GM23248 (cell line): ENCODE measurements at regions not wholly inside any gene's neighbourhood (a gene's known extent, or its start where the extent isn't known, plus 50 kb on each side); places are given as distances from the start of the nearest gene placed in this dataset.

ENCODE experiments used
- DNase-seq: peaks from one replicate; pipeline ENCODE4 v3.0.0-alpha.2; 2015
- H2AFZ ChIP-seq: fragments of 200-600 bp; sonication (generic); 2 replicates; pipeline ENCODE4 v1.6.1; 2016; ENCODE audit warnings: antibody characterized with exemption
- H3F3A ChIP-seq: fragments of 200-600 bp; sonication (generic); 2 replicates; pipeline ENCODE4 v1.6.1; 2016; ENCODE audit warnings: mild to moderate bottlenecking, antibody characterized with exemption, mixed run types; ENCODE audit not compliant: insufficient read depth
- H3K27ac ChIP-seq: fragments of 200-600 bp; sonication (generic); 2 replicates; pipeline ENCODE4 v1.5.1; 2016; ENCODE audit warnings: mild to moderate bottlenecking
- H3K27me3 ChIP-seq: fragments of 200-600 bp; sonication (generic); replicated peaks from 2 replicates; pipeline ENCODE4 v1.6.1; 2016; ENCODE audit warnings: mild to moderate bottlenecking; ENCODE audit not compliant: insufficient read depth
- H3K36me3 ChIP-seq: fragments of 200-600 bp; sonication (generic); 2 replicates; pipeline ENCODE4 v1.6.1; 2016; ENCODE audit warnings: low read depth, mild to moderate bottlenecking
- H3K4me1 ChIP-seq: fragments of 200-600 bp; sonication (generic); 2 replicates; pipeline ENCODE4 v1.6.1; 2016; ENCODE audit warnings: mild to moderate bottlenecking; ENCODE audit not compliant: insufficient read depth
- H3K4me2 ChIP-seq: fragments of 200-600 bp; sonication (generic); one replicate; pipeline ENCODE4 v1.6.1; 2016; ENCODE audit warnings: mild to moderate bottlenecking; ENCODE audit not compliant: unreplicated experiment
- H3K4me3 ChIP-seq: fragments of 200-600 bp; sonication (generic); 2 replicates; pipeline ENCODE4 v1.5.1; 2016; ENCODE audit warnings: mild to moderate bottlenecking
- H3K79me2 ChIP-seq: fragments of 200-600 bp; sonication (generic); 2 replicates; pipeline ENCODE4 v1.6.1; 2016; ENCODE audit warnings: mild to moderate bottlenecking; ENCODE audit not compliant: insufficient read depth
- H3K9ac ChIP-seq: fragments of 200-600 bp; sonication (generic); 2 replicates; pipeline ENCODE4 v1.6.1; 2016; ENCODE audit warnings: mild to moderate bottlenecking
- H3K9me2 ChIP-seq: fragments of 200-600 bp; sonication (generic); 2 replicates; pipeline ENCODE4 v1.6.1; 2016; ENCODE audit warnings: mixed run types, mild to moderate bottlenecking, moderate library complexity; ENCODE audit not compliant: insufficient read depth
- H3K9me3 ChIP-seq: fragments of 200-600 bp; sonication (generic); one replicate; pipeline ENCODE4 v1.6.1; 2017; ENCODE audit warnings: low read depth
- H4K20me1 ChIP-seq: fragments of 200-600 bp; sonication (generic); 2 replicates; pipeline ENCODE4 v1.6.0; 2016; ENCODE audit not compliant: insufficient read depth
- EZH2 ChIP-seq: fragments of 200-600 bp; sonication (generic); IDR thresholded peaks from 2 replicates; pipeline ENCODE4 v1.6.1; 2018; ENCODE audit warnings: antibody characterized with exemption, mild to moderate bottlenecking; ENCODE audit not compliant: insufficient read depth, poor library complexity, severe bottlenecking
- EZH2phosphoT487 ChIP-seq: fragments of 200-600 bp; sonication (generic); IDR thresholded peaks from 2 replicates; pipeline ENCODE4 v1.6.1; 2018; ENCODE audit warnings: antibody characterized with exemption, moderate library complexity, mild to moderate bottlenecking, low read depth; ENCODE audit not compliant: insufficient read depth
- WGBS, 2 experiments: methylation state at CpG; one replicate each; pipeline ENCODE4 v1.1.6; 2015 to 2017; ENCODE audit warnings: low lambda C conversion rate in 2 of 2, low coverage in 1 of 2; ENCODE audit errors: missing lambda C conversion rate in 2 of 2; 5-methylcytosine and 5-hydroxymethylcytosine counted together
- in situ Hi-C: fragments of 300-500 bp; cut with MboI; formaldehyde crosslinking; loops from 2 replicates; pipeline ENCODE4 v1.15.0; 2020

GRCh38 chr22:19648419-19648929 is 65.8 kb upstream of the SEPTIN5 start:
- Histone ChIP-seq H4K20me1 (no peaks in the 10 kb centered on the region), H3F3A (no peaks in the 10 kb centered on the region), H3K9me3 (no peaks in the 10 kb centered on the region), H3K4me2 (no peak overlapping the region), H3K36me3 (no peaks in the 10 kb centered on the region), H3K4me3 (no peak overlapping the region), H3K4me1 (no peaks in the 10 kb centered on the region), H3K9me2 (no peaks in the 10 kb centered on the region), H3K79me2 (no peaks in the 10 kb centered on the region), H3K27ac (no peak overlapping the region), H3K27me3 (peaks cover 28% of the 10 kb centered on the region), H3K9ac (no peak overlapping the region), H2AFZ (no peak overlapping the region)
- in situ Hi-C loops: loop anchor here (25.0 kb wide), 1 partner anchor 336 kb away; no protein-coding TSS in a partner anchor
- peak; percentile 40 for DNase-seq
- 51 to 52% methylated on average over 3 of the region's 3 CpGs for WGBS, 2 experiments
- TF ChIP-seq EZH2: no peak
- TF ChIP-seq EZH2phosphoT487: no peak

- Histone ChIP-seq H3K9ac (no peak overlapping the region), H4K20me1 (no peaks in the 10 kb centered on the region), H3K9me2 (no peaks in the 10 kb centered on the region), H3K4me1 (no peaks in the 10 kb centered on the region), H3K36me3 (no peaks in the 10 kb centered on the region), H3F3A (no peaks in the 10 kb centered on the region), H3K79me2 (no peaks in the 10 kb centered on the region), H3K4me2 (no peak overlapping the region), H3K4me3 (no peak overlapping the region), H3K27ac (no peak overlapping the region), H3K9me3 (no peaks in the 10 kb centered on the region), H3K27me3 (peaks cover 28% of the 10 kb centered on the region), H2AFZ (no peak overlapping the region)
- in situ Hi-C loops: no loop called here
- 15 to 29% methylated on average over 6 of the region's 6 CpGs for WGBS, 2 experiments
- TF ChIP-seq EZH2phosphoT487: no peak
- no peak for DNase-seq
These were observed 62.0 kb upstream of the SEPTIN5 start for GRCh38 chr22:19652316-19652715.

- peaks cover 28% of the 10 kb centered on the region for H3K27me3 ChIP-seq
- in situ Hi-C loops: no loop called here
- WGBS, 2 experiments: 13 to 18% methylated on average over 4 of the region's 4 CpGs
These were observed 59.8 kb upstream of the SEPTIN5 start for GRCh38 chr22:19654338-19654987.

GRCh38 chr22:19655399-19655798 is 58.9 kb upstream of the SEPTIN5 start:
- TF ChIP-seq EZH2phosphoT487 (no peak), EZH2 (no peak)
- no peak overlapping the region for H3K9ac ChIP-seq
- no peaks in the 10 kb centered on the region for H3K4me1 ChIP-seq
- in situ Hi-C loops: no loop called here
- no peak overlapping the region for H3K27ac ChIP-seq
- DNase-seq: no peak
- H3K36me3 ChIP-seq: no peaks in the 10 kb centered on the region
- H2AFZ ChIP-seq: no peak overlapping the region
- peaks cover 27% of the 10 kb centered on the region for H3K27me3 ChIP-seq
- H3F3A ChIP-seq: no peaks in the 10 kb centered on the region
- H3K4me2 ChIP-seq: no peak overlapping the region
- no peak overlapping the region for H3K4me3 ChIP-seq
- no peaks in the 10 kb centered on the region for H3K9me3 ChIP-seq
- H3K79me2 ChIP-seq: no peaks in the 10 kb centered on the region
- no peaks in the 10 kb centered on the region for H4K20me1 ChIP-seq
- no peaks in the 10 kb centered on the region for H3K9me2 ChIP-seq
- 83 to 87% methylated on average over 5 of the region's 5 CpGs for WGBS, 2 experiments

More at GRCh38 chr22:19654338-19654987, 59.8 kb upstream of the SEPTIN5 start:
- no peak overlapping the region for H3K9ac ChIP-seq
- H3K9me3 ChIP-seq: no peaks in the 10 kb centered on the region
- no peaks in the 10 kb centered on the region for H3K4me1 ChIP-seq
- no peaks in the 10 kb centered on the region for H3K79me2 ChIP-seq
- no peaks in the 10 kb centered on the region for H3K36me3 ChIP-seq
- DNase-seq: no peak
- no peaks in the 10 kb centered on the region for H3K9me2 ChIP-seq
- H3K4me2 ChIP-seq: no peak overlapping the region
- no peaks in the 10 kb centered on the region for H3F3A ChIP-seq
- no peak overlapping the region for H3K4me3 ChIP-seq
- no peaks in the 10 kb centered on the region for H4K20me1 ChIP-seq
- no peak overlapping the region for H2AFZ ChIP-seq
- no peak overlapping the region for H3K27ac ChIP-seq
- TF ChIP-seq EZH2 (no peak), EZH2phosphoT487 (no peak)
